ENCODE measurements at regions not wholly inside any gene's neighbourhood (a gene's known extent, or its start where the extent isn't known, plus 50 kb on each side); places are given as distances from the start of the nearest gene placed in this dataset.

DNA sequence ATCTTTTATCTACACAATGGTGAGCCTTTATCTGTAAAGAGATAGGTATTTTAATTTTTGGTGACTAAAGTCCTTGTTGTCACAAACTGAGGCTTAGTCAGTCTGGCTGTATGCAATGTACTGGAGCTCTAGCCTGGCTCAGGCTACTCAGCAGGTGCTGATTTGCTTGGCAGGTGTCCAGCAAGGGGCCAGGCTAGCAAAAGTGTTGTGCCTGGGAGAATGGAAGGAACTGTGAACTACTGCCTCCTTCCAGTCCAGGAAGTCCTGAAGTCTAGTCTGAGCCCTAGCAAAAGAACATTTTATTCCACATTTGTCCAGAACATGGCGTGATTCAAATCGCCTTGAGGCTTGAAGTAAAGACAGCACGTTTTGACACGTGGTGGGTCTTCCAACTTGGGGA is 260.5 kb downstream of the CCDC85A start:
- H3K9me3 Mint-ChIP-seq = peaks cover 0 to 17% (median 0%) of the 10 kb centered on the region in 9 donors
- H3K4me3 Mint-ChIP-seq = no peak overlapping the region
- no peak overlapping the region for H3K27ac Mint-ChIP-seq
- ATAC-seq (no peak), DNase-seq (no peak)
- H3K4me1 Mint-ChIP-seq = no peaks in the 10 kb centered on the region
- H3K36me3 Mint-ChIP-seq = no peaks in the 10 kb centered on the region
- H3K27me3 Mint-ChIP-seq = no peaks in the 10 kb centered on the region
- POLR2A ChIA-PET = no interaction called here

DNA sequence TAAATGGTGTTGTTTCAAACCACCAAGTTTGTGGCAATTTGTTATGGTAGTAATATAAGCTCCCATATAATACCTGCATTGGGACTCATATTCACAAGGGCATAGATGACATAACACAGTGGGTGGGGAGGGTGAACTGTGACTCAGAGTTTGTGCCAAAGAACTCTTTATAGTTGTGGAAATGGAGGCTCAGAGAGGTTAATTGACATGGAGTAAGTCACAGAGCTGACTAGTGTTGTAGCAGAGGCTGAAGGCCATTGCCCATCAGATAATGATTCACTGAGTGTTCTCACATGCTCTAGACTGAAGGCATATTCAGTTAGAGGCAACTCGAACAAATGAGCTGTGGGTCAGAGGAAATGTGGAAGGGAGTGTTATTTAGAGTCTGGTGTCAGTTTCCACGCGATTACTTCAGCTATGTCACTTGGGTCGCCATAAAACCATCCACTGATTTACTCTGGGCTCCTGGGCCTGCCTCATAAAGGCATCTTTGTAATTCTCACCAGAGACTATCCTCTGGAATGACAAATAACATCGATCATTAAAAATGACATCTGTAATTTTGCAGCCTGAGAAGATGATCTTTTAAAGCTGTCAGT is 264.7 kb downstream of the CCDC85A start:
- peaks cover 0 to 28% (median 10%) of the 10 kb centered on the region in 9 donors for H3K9me3 Mint-ChIP-seq
- H3K4me1 Mint-ChIP-seq = no peaks in the 10 kb centered on the region
- H3K27ac Mint-ChIP-seq = no peak overlapping the region
- POLR2A ChIA-PET = no interaction called here
- DNase-seq (no peak), ATAC-seq (no peak)
- H3K27me3 Mint-ChIP-seq = no peaks in the 10 kb centered on the region
- no peaks in the 10 kb centered on the region for H3K36me3 Mint-ChIP-seq
- H3K4me3 Mint-ChIP-seq = no peak overlapping the region

DNA sequence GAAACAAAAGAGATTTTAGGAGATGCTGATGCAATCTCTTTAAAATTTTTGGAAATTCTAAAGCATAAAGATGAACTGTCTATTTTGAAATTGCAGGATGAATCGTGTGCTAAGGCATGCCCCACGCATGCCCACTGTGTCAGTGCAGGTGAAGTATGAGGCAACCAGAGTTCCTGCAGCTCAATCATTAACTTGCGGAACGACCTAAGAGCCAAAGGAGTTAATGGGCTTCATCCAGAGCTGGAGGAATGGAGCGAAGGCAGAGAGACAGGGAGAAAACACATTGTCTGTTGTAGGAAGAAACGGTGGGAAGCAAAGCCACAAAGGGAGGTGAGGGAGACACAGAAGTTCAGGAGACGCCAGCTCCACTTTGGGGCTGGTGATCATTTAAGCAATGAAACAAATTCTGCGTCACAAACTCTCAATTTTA is 265.2 kb downstream of the CCDC85A start:
- ATAC-seq = no peak
- H3K4me1 Mint-ChIP-seq = no peaks in the 10 kb centered on the region

DNA sequence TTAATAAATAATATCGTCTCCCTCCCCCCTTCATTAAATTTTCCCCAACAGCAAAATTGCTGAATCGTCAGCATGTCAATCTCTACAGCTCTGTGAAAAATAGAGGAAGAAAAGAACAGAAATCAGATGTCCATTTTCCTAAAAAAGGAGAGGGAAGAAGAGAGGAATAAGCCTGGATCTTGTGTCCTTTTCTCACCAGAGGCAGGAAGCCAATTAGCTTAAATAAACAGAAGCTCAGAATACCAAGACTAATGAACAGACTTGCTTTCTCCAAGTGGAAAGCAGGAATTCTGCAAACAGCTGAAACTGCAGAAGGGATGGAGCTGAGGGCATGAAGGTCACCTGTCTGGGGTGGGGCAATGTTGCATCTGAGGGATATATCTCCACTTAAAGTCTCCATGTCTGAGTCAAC is 265.7 kb downstream of the CCDC85A start:
- H3K36me3 Mint-ChIP-seq = no peaks in the 10 kb centered on the region
- H3K4me1 Mint-ChIP-seq = no peaks in the 10 kb centered on the region
- ATAC-seq (no peak), DNase-seq (no peak)
- no peak overlapping the region for H3K4me3 Mint-ChIP-seq
- H3K27me3 Mint-ChIP-seq = no peaks in the 10 kb centered on the region
- H3K27ac Mint-ChIP-seq = no peak overlapping the region
- POLR2A ChIA-PET = no interaction called here
- peaks cover 0 to 25% (median 10%) of the 10 kb centered on the region in 9 donors for H3K9me3 Mint-ChIP-seq

More for the DNA sequence above, 265.2 kb downstream of the CCDC85A start:
- POLR2A ChIA-PET = no interaction called here
- H3K27me3 Mint-ChIP-seq = no peaks in the 10 kb centered on the region
- no peaks in the 10 kb centered on the region for H3K36me3 Mint-ChIP-seq
- H3K9me3 Mint-ChIP-seq = peaks cover 0 to 28% (median 10%) of the 10 kb centered on the region in 9 donors
- peak overlapping the region in 1 of 10 donors; percentile 43 for H3K27ac Mint-ChIP-seq
- DNase-seq = no peak
- no peak overlapping the region for H3K4me3 Mint-ChIP-seq

DNA sequence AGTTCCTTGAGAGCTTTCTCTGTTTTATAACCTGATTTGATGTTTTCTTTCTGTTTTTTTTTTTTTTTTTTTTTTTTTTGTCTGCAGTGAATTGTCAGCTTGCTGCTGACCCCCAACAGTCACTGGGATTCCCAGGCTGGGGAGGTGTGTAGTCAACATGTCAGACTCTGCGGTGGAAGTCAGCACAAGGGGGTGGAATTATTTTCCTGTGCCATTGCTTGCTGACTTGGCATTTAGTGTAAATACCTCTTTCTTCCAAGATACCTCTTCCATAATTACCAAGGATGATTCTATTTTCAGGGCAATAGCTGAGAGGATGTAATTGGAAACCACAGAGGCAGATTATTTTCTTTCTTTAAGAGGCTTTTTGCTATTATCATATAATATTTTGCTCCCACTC is 266.3 kb downstream of the CCDC85A start:
- ATAC-seq (no peak), DNase-seq (no peak)
- no peak overlapping the region for H3K27ac Mint-ChIP-seq
- POLR2A ChIA-PET = no interaction called here
- H3K4me1 Mint-ChIP-seq = no peaks in the 10 kb centered on the region
- H3K36me3 Mint-ChIP-seq = no peaks in the 10 kb centered on the region
- H3K27me3 Mint-ChIP-seq = no peaks in the 10 kb centered on the region
- no peak overlapping the region for H3K4me3 Mint-ChIP-seq
- H3K9me3 Mint-ChIP-seq = peaks cover 1 to 19% (median 10%) of the 10 kb centered on the region in 9 donors

DNA sequence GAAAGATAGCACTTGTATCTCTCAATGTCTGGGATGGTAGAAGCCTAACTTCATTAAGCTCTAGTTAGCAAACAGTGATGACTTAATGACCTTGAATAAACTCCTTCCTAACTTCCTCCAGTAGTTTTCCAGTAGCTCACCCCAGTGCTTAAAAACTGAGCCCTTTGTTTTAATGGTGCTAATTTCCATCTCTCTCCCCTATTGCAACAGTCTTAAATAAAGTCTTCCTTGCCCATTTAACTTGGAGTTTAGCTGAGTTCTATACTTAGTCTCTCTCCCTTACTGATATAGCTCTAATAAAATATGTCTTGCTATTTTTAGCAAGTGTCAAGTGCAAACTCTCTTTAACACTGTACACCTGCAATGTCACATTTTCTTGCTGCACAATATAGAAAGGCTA is 267.0 kb downstream of the CCDC85A start:
- POLR2A ChIA-PET = no interaction called here
- Mint-ChIP-seq H3K36me3 (no peaks in the 10 kb centered on the region), H3K4me1 (no peaks in the 10 kb centered on the region), H3K27ac (no peak overlapping the region), H3K27me3 (no peaks in the 10 kb centered on the region), H3K9me3 (peaks cover 2 to 19% (median 10%) of the 10 kb centered on the region in 9 donors), H3K4me3 (no peak overlapping the region)
- DNase-seq (no peak), ATAC-seq (no peak)

DNA sequence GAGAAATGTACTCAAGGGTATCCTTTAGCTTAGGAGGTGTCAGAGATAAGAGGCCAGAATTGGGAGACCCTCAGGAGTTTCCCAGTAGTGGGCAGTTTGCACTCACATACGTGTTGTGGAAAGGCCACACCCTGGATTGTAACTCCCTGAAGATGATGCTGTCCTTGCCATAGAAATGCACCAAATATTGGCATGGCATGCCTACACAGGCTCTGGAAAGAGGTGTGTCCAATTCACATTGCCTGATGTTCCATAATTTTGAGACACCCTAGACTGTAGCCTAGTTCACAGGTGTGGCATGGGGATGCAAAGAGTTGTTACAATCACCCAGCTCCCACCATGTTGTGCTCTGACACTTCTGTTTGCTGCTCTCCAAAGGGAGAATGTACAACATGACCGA is 271.9 kb downstream of the CCDC85A start:
- H3K36me3 Mint-ChIP-seq = no peaks in the 10 kb centered on the region
- H3K4me3 Mint-ChIP-seq = no peak overlapping the region
- H3K27ac Mint-ChIP-seq = no peak overlapping the region
- H3K9me3 Mint-ChIP-seq = peaks cover 5 to 29% (median 7%) of the 10 kb centered on the region in 9 donors
- no peaks in the 10 kb centered on the region for H3K4me1 Mint-ChIP-seq
- POLR2A ChIA-PET = no interaction called here
- no peaks in the 10 kb centered on the region for H3K27me3 Mint-ChIP-seq
- DNase-seq (no peak), ATAC-seq (no peak)

DNA sequence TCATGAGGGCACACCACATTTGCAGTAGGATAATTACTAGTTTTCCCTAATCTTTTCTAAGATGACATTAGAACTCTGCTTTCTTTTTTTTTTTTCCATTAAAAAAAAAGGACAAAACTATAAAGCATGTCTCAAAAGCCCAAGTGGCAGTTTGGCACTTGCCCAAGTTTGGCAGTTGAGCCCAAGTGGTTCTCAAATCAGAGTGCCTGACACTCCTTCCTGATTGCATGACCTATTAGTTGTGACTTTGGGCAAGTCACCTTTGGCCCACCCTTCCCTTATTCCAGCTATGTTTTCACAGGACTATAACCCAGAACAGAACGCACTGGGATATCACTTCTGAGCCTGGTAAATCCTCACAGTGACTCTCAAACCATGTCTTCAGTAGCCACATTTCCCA is 273.0 kb downstream of the CCDC85A start:
- ATAC-seq = no peak
- no peaks in the 10 kb centered on the region for H3K36me3 Mint-ChIP-seq
- DNase-seq = no peak
- no peak overlapping the region for H3K4me3 Mint-ChIP-seq
- peaks cover 0 to 19% (median 5%) of the 10 kb centered on the region in 9 donors for H3K9me3 Mint-ChIP-seq
- POLR2A ChIA-PET = no interaction called here
- no peaks in the 10 kb centered on the region for H3K27me3 Mint-ChIP-seq
- no peaks in the 10 kb centered on the region for H3K4me1 Mint-ChIP-seq
- no peak overlapping the region for H3K27ac Mint-ChIP-seq

DNA sequence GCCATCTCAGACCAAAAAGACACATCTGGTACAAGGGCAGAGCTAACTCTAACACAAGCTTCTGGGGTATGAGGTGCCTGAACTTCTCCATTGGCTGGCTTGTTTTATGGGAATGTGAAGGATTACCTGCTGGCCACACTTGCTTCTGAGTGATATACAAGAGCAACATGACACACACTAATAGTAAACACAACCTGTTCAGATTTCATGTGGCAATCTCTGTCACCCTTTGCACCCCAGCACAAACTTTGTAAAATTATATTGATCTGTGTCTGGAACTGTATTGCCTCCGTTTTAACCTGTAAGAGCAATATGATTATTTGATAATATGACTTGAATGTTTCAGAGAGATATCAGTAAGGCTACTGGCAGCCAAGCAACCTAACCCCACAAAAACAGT is 276.7 kb downstream of the CCDC85A start:
- no peak overlapping the region for H3K27ac Mint-ChIP-seq
- peaks cover 0 to 23% (median 8%) of the 10 kb centered on the region in 9 donors for H3K9me3 Mint-ChIP-seq
- POLR2A ChIA-PET = no interaction called here
- DNase-seq = no peak
- ATAC-seq = no peak
- no peaks in the 10 kb centered on the region for H3K27me3 Mint-ChIP-seq
- H3K4me1 Mint-ChIP-seq = no peaks in the 10 kb centered on the region
- peaks cover 0 to 6% (median 0%) of the 10 kb centered on the region in 3 donors for H3K36me3 Mint-ChIP-seq
- H3K4me3 Mint-ChIP-seq = no peak overlapping the region

DNA sequence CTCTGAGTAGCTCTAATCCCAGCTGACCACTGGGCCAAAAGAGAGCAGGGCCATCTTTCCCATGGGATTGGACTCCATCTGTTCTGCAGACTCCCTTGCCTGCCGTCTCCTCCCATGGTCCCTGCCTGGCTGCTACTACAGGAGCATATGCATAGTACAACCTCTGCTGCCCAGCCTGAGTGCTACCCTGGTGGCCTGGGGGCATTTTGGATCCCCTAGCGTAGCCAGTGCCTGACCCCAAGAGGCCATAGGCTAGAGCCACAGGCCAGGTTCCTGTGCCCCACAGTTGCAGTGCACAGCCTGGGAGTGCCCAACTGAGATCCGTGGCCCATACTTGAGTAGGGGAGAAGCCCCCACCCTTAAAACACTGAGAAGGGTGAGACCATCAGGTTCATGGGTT is 280.3 kb downstream of the CCDC85A start:
- H3K27me3 Mint-ChIP-seq = no peaks in the 10 kb centered on the region
- H3K27ac Mint-ChIP-seq = no peak overlapping the region
- peaks cover 0 to 6% (median 0%) of the 10 kb centered on the region in 3 donors for H3K36me3 Mint-ChIP-seq
- ATAC-seq (no peak), DNase-seq (no peak)
- H3K9me3 Mint-ChIP-seq = peaks cover 0 to 16% (median 8%) of the 10 kb centered on the region in 9 donors
- POLR2A ChIA-PET = no interaction called here
- no peaks in the 10 kb centered on the region for H3K4me1 Mint-ChIP-seq
- H3K4me3 Mint-ChIP-seq = no peak overlapping the region

DNA sequence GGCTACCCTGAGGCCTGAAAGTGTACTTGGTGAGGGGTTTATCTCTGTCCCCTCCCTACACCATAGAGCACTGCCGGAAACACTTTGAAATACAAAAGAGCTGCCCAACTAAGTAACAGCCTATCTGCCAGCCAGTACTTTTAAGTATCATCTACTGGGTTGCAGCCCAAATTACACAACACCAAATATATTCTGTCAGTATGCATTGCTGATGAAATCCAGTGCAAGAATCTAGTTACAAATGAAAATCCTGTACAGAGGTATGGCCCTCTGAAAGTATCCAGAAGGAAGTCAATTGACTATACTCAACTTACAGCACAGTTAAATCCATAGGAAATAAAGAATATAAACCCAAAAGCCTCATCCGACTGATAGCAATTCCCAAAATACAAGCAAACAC is 280.8 kb downstream of the CCDC85A start:
- no peaks in the 10 kb centered on the region for H3K27me3 Mint-ChIP-seq
- no peaks in the 10 kb centered on the region for H3K4me1 Mint-ChIP-seq
- peaks cover 0 to 15% (median 6%) of the 10 kb centered on the region in 9 donors for H3K9me3 Mint-ChIP-seq
- peaks cover 0 to 6% (median 0%) of the 10 kb centered on the region in 3 donors for H3K36me3 Mint-ChIP-seq
- POLR2A ChIA-PET = no interaction called here
- ATAC-seq = no peak
- H3K4me3 Mint-ChIP-seq = no peak overlapping the region
- no peak for DNase-seq
- H3K27ac Mint-ChIP-seq = no peak overlapping the region

DNA sequence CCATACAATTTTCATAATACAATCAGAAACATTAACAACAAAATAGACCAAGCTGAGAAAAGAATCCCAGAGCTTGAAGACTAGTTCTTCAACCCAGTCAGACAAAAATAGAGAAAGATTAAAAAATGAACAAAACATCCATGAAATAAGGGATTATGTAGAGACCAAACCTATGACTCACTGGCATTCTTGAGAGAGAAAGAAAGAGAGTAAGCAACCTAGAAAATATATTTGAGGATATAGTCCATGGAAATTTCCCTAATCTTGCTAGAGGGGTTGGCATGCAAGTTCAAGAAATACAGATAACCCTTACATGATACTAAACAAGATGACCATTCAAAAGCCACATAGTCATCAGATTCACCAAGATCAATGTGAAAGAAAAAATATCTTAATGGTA is 281.7 kb downstream of the CCDC85A start:
- Mint-ChIP-seq H3K27me3 (no peaks in the 10 kb centered on the region), H3K36me3 (peaks cover 0 to 6% (median 0%) of the 10 kb centered on the region in 3 donors), H3K4me1 (no peaks in the 10 kb centered on the region), H3K27ac (no peak overlapping the region), H3K9me3 (peaks cover 0 to 12% (median 6%) of the 10 kb centered on the region in 9 donors), H3K4me3 (no peak overlapping the region)
- ATAC-seq (no peak), DNase-seq (no peak)
- POLR2A ChIA-PET = no interaction called here

DNA sequence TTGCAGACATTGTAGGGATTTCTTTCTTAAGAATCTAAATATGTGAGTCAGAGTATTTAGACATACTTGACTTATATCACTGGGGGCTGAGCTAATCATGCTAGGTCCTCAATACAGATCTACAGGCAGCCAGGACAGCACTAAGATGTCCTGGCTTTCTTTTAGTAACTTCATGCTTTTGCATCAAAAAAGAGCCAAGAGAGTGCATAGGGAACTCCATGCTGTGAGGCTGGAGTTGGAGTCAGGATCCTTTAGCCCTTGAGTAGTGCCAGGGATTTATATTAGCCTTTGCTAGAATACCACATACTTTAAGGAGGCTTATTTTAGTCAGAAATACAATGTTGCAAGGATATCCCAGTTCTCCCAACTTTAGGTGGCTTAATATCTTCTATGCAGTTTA is 289.7 kb downstream of the CCDC85A start:
- no peak for ATAC-seq
- Mint-ChIP-seq H3K27me3 (no peaks in the 10 kb centered on the region), H3K4me3 (no peak overlapping the region), H3K36me3 (no peaks in the 10 kb centered on the region), H3K27ac (no peak overlapping the region), H3K4me1 (no peaks in the 10 kb centered on the region), H3K9me3 (peaks cover 0 to 16% (median 0%) of the 10 kb centered on the region in 9 donors)
- POLR2A ChIA-PET = no interaction called here
- no peak for DNase-seq
